ENCODE measurements at regions not wholly inside any gene's neighbourhood (a gene's known extent, or its start where the extent isn't known, plus 50 kb on each side); places are given as distances from the start of the nearest gene placed in this dataset.

DNA sequence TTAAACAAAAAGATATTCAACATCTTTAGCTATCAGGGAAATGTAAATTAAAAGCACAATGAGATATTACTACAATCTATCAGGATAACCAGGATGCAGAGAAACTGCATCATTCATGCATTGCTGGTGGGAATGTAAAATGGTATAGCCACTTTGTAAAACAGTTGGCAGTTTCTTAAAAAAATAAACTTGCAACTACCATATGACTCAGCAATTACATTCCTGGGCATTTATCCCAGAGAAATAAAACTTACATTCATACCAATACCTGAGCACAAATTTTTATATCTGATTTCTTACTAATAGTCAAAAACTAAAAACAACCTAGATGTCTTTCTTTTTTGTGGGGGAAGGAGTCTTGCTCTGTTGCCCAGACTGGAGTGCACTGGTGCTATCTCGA lies 190.3 kb upstream of the TAB2 start:
- H3K27ac ChIP-seq (ENCODE audit: low read length): no peak overlapping the region
- no peak overlapping the region for H3K4me3 ChIP-seq (ENCODE audit: low read length)
- H3K27me3 ChIP-seq (ENCODE audit: control insufficient read depth, insufficient read depth, low read length): no peaks in the 10 kb centered on the region
- H3K36me3 ChIP-seq (ENCODE audit: control insufficient read depth, insufficient read depth, low read length): no peaks in the 10 kb centered on the region
- no CpG with 5 or more reads among the region's 1 CpG for WGBS (ENCODE audit: insufficient coverage, low lambda C conversion rate)
- no peaks in the 10 kb centered on the region for H3K4me1 ChIP-seq (ENCODE audit: control insufficient read depth, insufficient read depth, low read length)
- H3K9me3 ChIP-seq (ENCODE audit: control insufficient read depth, low read depth, low read length): no peaks in the 10 kb centered on the region
- no peak for DNase-seq

DNA sequence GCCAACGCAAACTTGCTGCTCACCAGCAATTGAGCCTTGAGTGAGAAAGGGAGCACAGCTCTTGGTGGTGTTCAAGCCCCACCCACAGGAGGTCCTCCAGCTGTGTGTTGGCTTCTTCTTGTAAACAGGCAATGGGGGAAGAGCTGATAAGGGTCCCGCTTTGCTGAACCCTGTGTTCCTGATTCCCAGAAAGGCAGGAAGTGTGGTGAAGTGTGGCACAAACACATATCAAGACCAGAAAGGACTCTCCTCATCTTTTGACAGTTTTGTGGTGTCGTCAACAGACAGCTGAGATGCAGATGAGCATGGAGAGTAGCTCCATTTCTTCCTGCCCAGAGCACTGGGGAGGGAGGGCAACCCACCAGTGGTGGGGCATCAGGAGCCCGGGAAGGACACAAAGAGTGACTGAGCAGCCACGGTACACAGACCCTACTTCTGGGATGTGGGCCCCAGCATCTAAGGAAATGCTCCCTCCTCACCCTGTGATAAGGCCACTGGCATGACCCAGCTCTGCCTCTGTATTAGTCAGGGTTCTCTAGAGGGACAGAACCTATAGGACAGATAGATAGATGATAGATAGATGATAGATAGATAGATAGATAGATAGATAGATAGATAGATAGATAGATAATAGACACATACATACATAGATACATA lies 188.9 kb upstream of the TAB2 start:
- Histone ChIP-seq H3K4me3 (ENCODE audit: low read length) (no peak overlapping the region), H3K9me3 (ENCODE audit: control insufficient read depth, low read depth, low read length) (no peaks in the 10 kb centered on the region), H3K36me3 (ENCODE audit: control insufficient read depth, insufficient read depth, low read length) (no peaks in the 10 kb centered on the region), H3K4me1 (ENCODE audit: control insufficient read depth, insufficient read depth, low read length) (no peaks in the 10 kb centered on the region), H3K27ac (ENCODE audit: low read length) (no peak overlapping the region), H3K27me3 (ENCODE audit: control insufficient read depth, insufficient read depth, low read length) (no peaks in the 10 kb centered on the region)
- DNase-seq: no peak
- WGBS (ENCODE audit: insufficient coverage, low lambda C conversion rate): no CpG with 5 or more reads among the region's 5 CpGs

DNA sequence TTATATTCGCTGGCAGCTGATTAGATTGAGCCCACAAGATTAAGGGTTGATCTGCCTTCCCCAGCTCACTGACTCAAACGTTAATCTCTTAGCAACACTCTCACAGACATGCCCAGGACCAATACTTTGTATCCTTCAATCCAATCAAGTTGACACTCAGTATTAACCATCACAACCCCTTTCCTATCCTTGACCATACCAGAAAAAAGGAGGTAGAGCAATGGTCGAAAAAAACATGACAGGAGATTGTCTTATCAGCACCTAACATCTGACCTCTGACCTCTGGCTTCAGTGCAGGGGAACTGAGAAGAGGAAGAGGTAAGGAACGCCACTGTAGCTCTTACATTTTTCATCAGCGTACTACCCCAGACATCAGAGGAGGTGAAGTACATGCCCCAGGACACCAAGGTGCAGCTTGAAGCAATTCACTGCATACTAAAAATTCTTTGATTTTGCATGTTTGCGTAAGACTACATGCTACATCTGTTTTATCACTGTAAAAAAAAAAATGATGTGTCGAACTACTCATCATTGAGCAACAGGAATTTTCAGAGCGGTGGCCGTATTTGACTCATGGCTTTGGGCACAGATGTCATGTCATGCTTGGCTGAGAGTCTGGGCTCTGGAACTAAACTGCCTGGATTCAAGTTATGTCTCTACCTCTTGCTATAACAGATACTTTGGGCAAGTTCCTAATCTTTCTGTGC lies 188.0 kb upstream of the TAB2 start:
- Histone ChIP-seq H3K9me3 (ENCODE audit: control insufficient read depth, low read depth, low read length) (no peaks in the 10 kb centered on the region), H3K4me3 (ENCODE audit: low read length) (no peak overlapping the region), H3K27me3 (ENCODE audit: control insufficient read depth, insufficient read depth, low read length) (no peaks in the 10 kb centered on the region), H3K27ac (ENCODE audit: low read length) (no peak overlapping the region), H3K4me1 (ENCODE audit: control insufficient read depth, insufficient read depth, low read length) (no peaks in the 10 kb centered on the region), H3K36me3 (ENCODE audit: control insufficient read depth, insufficient read depth, low read length) (no peaks in the 10 kb centered on the region)
- DNase-seq: no peak
- WGBS (ENCODE audit: insufficient coverage, low lambda C conversion rate): 20% methylated on average over 1 of the region's 9 CpGs

DNA sequence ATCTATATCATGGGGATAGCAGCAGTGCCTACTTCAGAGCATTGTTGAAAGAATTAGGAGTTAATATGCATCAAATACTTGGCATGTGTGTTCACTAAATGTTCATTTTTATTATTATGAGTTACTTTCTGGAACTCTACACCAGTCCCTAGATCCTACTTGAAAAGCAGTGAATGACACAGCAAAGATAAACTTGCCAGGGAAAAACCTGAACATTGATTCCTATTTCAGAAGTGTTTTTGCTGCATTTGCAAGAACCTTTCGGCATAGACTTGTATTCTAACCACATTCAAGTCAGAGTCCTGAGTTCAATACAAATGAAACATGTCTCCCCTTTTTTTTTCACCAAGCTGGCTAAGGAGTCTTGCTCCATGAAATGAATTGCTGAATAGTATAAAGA lies 187.4 kb upstream of the TAB2 start:
- WGBS (ENCODE audit: insufficient coverage, low lambda C conversion rate): 80% methylated on average over 1 of the region's 1 CpG
- no peak for DNase-seq
- H3K27ac ChIP-seq (ENCODE audit: low read length): no peak overlapping the region
- H3K4me3 ChIP-seq (ENCODE audit: low read length): no peak overlapping the region
- no peaks in the 10 kb centered on the region for H3K9me3 ChIP-seq (ENCODE audit: control insufficient read depth, low read depth, low read length)
- no peaks in the 10 kb centered on the region for H3K36me3 ChIP-seq (ENCODE audit: control insufficient read depth, insufficient read depth, low read length)
- H3K4me1 ChIP-seq (ENCODE audit: control insufficient read depth, insufficient read depth, low read length): no peaks in the 10 kb centered on the region
- H3K27me3 ChIP-seq (ENCODE audit: control insufficient read depth, insufficient read depth, low read length): no peaks in the 10 kb centered on the region

DNA sequence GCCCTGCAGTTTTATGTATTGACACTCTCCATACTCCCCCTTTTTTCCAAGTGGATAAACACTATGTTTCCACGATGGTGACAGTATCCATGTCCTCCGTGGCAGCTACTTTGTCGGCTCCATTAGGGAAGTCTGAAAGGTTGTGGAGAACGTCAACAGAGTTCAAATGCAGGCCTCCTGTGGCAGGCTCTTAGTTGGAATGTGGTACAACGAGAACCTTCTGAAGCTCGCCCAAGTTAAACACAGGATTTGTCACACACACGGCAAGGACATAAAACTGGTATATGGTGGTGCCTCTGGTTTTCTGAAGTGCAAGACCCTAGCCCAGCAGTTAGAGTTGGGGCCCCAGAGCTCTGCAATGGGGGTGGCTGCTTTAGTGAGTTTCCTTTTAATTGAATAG lies 187.0 kb upstream of the TAB2 start:
- no peak overlapping the region for H3K4me3 ChIP-seq (ENCODE audit: low read length)
- H3K36me3 ChIP-seq (ENCODE audit: control insufficient read depth, insufficient read depth, low read length): no peaks in the 10 kb centered on the region
- no peak overlapping the region for H3K27ac ChIP-seq (ENCODE audit: low read length)
- H3K9me3 ChIP-seq (ENCODE audit: control insufficient read depth, low read depth, low read length): no peaks in the 10 kb centered on the region
- no CpG with 5 or more reads among the region's 7 CpGs for WGBS (ENCODE audit: insufficient coverage, low lambda C conversion rate)
- no peaks in the 10 kb centered on the region for H3K4me1 ChIP-seq (ENCODE audit: control insufficient read depth, insufficient read depth, low read length)
- DNase-seq: no peak
- no peaks in the 10 kb centered on the region for H3K27me3 ChIP-seq (ENCODE audit: control insufficient read depth, insufficient read depth, low read length)

DNA sequence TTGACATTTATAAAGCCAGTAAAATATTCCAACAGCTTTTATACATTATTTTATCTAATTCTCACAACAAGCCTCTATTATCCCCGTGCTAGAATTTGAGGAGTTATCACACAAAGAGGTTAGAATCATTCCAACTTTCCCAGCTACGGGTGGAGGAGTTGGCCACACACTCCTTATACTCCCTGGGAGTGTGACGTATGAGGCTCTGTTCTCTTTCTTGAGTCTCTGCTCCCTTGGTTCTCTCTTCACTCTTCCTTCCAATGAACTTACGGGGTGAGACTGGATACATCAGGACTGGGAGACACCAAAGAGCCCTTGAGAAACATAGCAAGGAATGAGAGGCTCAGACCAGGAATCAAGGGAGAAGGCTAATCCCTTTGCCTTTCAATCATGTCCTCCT lies 185.6 kb upstream of the TAB2 start:
- Histone ChIP-seq H3K27me3 (ENCODE audit: control insufficient read depth, insufficient read depth, low read length) (no peaks in the 10 kb centered on the region), H3K9me3 (ENCODE audit: control insufficient read depth, low read depth, low read length) (no peaks in the 10 kb centered on the region), H3K4me1 (ENCODE audit: control insufficient read depth, insufficient read depth, low read length) (no peaks in the 10 kb centered on the region), H3K4me3 (ENCODE audit: low read length) (no peak overlapping the region), H3K36me3 (ENCODE audit: control insufficient read depth, insufficient read depth, low read length) (no peaks in the 10 kb centered on the region), H3K27ac (ENCODE audit: low read length) (no peak overlapping the region)
- WGBS (ENCODE audit: insufficient coverage, low lambda C conversion rate): 60% methylated on average over 1 of the region's 4 CpGs
- no peak for DNase-seq

DNA sequence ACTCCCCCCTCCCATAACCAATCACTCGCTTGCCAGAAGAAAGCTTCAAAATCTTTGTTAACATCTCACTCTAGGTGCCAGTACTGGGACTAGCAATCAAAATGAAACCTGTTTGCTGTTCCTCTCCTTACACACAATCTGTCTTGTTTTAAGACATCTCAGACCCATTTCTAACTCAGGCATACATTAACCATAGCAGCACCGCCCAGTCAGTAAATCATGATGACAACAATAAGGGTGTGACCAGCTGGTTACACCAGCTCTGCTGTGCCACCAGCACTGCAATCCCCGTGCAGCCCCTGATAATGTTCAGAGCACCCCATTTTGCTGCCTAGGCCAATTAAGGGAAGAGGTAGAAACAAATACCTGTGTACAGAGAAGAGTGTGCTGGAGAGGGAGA lies 185.2 kb upstream of the TAB2 start:
- Histone ChIP-seq H3K27ac (ENCODE audit: low read length) (no peak overlapping the region), H3K9me3 (ENCODE audit: control insufficient read depth, low read depth, low read length) (no peaks in the 10 kb centered on the region), H3K27me3 (ENCODE audit: control insufficient read depth, insufficient read depth, low read length) (no peaks in the 10 kb centered on the region), H3K36me3 (ENCODE audit: control insufficient read depth, insufficient read depth, low read length) (no peaks in the 10 kb centered on the region), H3K4me3 (ENCODE audit: low read length) (no peak overlapping the region), H3K4me1 (ENCODE audit: control insufficient read depth, insufficient read depth, low read length) (no peaks in the 10 kb centered on the region)
- DNase-seq: peak in 1 of 2 donors; percentile 7
- no CpG with 5 or more reads among the region's 3 CpGs for WGBS (ENCODE audit: insufficient coverage, low lambda C conversion rate)

DNA sequence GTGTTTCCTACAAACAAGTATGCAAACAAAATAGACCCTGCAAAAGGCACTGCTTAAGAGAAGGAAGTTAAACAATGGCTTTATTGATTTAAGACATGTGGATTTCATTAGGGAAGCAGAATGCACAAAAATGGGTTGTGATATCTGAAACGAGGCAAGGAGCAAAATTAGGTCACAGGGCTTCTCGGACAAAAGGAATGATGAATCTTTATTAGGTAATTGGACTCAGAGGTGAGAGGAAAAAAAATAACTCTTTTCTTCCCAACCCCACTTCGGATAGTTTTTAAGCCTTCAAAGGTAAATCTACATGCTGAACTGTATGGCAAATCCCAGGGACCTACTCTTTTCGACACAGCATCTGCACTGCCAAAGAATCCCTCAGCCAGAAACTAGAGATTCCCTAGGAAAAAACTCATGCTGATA lies 183.0 kb upstream of the TAB2 start:
- H3K4me3 ChIP-seq (ENCODE audit: low read length): no peak overlapping the region
- no peak for DNase-seq
- no peaks in the 10 kb centered on the region for H3K4me1 ChIP-seq (ENCODE audit: control insufficient read depth, insufficient read depth, low read length)
- H3K9me3 ChIP-seq (ENCODE audit: control insufficient read depth, low read depth, low read length): no peaks in the 10 kb centered on the region
- H3K36me3 ChIP-seq (ENCODE audit: control insufficient read depth, insufficient read depth, low read length): no peaks in the 10 kb centered on the region
- H3K27me3 ChIP-seq (ENCODE audit: control insufficient read depth, insufficient read depth, low read length): no peaks in the 10 kb centered on the region
- H3K27ac ChIP-seq (ENCODE audit: low read length): no peak overlapping the region
- 0% methylated on average over 2 of the region's 4 CpGs for WGBS (ENCODE audit: insufficient coverage, low lambda C conversion rate)

DNA sequence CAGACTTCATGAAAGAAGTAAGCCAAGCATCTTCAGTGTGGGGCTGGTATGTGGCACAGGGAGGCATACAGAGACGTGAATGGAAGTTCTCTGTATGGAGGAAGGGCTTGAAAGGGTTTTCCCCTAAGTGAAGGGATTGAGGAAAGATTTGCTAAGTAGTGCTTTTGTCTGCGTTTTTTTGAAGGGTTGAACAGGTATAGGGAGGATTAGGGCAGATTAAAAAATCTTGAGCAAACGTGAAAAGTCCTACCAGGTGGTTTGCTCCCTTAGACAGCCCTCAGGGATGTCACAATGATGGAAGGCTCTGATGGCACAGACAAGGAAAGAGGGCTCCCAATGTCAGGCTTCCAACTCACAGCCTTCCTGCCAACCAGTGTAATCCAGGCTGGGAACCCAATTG lies 181.7 kb upstream of the TAB2 start:
- Histone ChIP-seq H3K27ac (ENCODE audit: low read length) (no peak overlapping the region), H3K9me3 (ENCODE audit: control insufficient read depth, low read depth, low read length) (no peaks in the 10 kb centered on the region), H3K4me1 (ENCODE audit: control insufficient read depth, insufficient read depth, low read length) (no peaks in the 10 kb centered on the region), H3K36me3 (ENCODE audit: control insufficient read depth, insufficient read depth, low read length) (no peaks in the 10 kb centered on the region), H3K27me3 (ENCODE audit: control insufficient read depth, insufficient read depth, low read length) (no peaks in the 10 kb centered on the region), H3K4me3 (ENCODE audit: low read length) (no peak overlapping the region)
- no CpG with 5 or more reads among the region's 3 CpGs for WGBS (ENCODE audit: insufficient coverage, low lambda C conversion rate)
- DNase-seq: no peak

DNA sequence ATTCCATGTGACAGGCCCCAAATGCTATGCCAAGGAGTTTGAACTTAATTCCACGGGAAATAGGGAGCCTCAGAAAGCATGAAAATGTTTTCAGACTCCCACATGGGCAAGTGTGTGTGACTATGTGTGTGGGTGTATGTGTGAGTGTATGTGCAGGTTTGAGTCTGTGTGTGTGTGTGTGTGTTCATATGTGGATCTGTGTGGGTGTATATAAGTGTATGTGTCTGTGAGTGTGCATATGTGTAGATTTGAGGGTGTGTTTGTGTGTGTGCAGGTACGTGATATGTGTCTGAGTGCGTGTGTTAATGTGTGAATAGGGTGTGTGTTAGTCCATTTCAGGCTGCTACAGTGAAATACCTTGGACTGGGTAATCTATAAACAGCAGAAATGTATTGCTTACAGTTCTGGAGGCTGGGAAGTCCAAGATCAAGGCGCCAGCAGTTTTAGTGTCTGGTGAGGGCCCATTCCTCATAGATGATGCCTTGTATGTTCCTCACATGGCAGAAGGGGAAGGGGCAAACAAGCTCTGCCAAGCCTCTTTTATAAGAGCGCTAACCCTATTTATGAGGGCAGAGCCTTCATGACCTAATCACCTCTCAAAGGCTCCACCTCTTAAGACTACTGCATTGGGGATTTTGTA lies 181.1 kb upstream of the TAB2 start:
- Histone ChIP-seq H3K36me3 (ENCODE audit: control insufficient read depth, insufficient read depth, low read length) (no peaks in the 10 kb centered on the region), H3K4me1 (ENCODE audit: control insufficient read depth, insufficient read depth, low read length) (no peaks in the 10 kb centered on the region), H3K27me3 (ENCODE audit: control insufficient read depth, insufficient read depth, low read length) (no peaks in the 10 kb centered on the region), H3K9me3 (ENCODE audit: control insufficient read depth, low read depth, low read length) (no peaks in the 10 kb centered on the region), H3K4me3 (ENCODE audit: low read length) (no peak overlapping the region), H3K27ac (ENCODE audit: low read length) (no peak overlapping the region)
- WGBS (ENCODE audit: insufficient coverage, low lambda C conversion rate): no CpG with 5 or more reads among the region's 5 CpGs
- DNase-seq: no peak

All from large intestine (tissue), 3 donors.